Endodermal cell (in vitro differentiated cells): ENCODE measurements at regions not wholly inside any gene's neighbourhood (a gene's known extent, or its start where the extent isn't known, plus 50 kb on each side); places are given as distances from the start of the nearest gene placed in this dataset.

Experiments
- DNase-seq: peaks from one replicate; pipeline ENCODE4 v3.0.0-alpha.2; 2017
- H3K27ac ChIP-seq: 2 replicates; pipeline ENCODE4 v1.5.1; 2013; ENCODE audit warnings: mild to moderate bottlenecking, low read depth, low read length, moderate library complexity
- H3K27me3 ChIP-seq: 2 replicates; pipeline ENCODE4 v1.6.1; 2013; ENCODE audit warnings: mild to moderate bottlenecking, low read length, moderate library complexity; ENCODE audit not compliant: insufficient read depth, control insufficient read depth, poor library complexity, severe bottlenecking
- H3K36me3 ChIP-seq: 2 replicates; pipeline ENCODE4 v1.7.0; 2013; ENCODE audit warnings: mild to moderate bottlenecking, low read length, moderate library complexity; ENCODE audit not compliant: control insufficient read depth, insufficient read depth
- H3K4me1 ChIP-seq: one replicate; pipeline ENCODE4 v1.7.0; 2013; ENCODE audit warnings: low read length; ENCODE audit not compliant: control insufficient read depth, insufficient read depth
- H3K4me3 ChIP-seq: 2 replicates; pipeline ENCODE4 v1.5.1; 2013; ENCODE audit warnings: mild to moderate bottlenecking, low read length, moderate library complexity
- H3K9ac ChIP-seq: 2 replicates; pipeline ENCODE4 v1.6.1; 2013; ENCODE audit warnings: mild to moderate bottlenecking, low read length, moderate library complexity; ENCODE audit not compliant: poor library complexity, severe bottlenecking; ENCODE audit errors: extremely low read depth
- H3K9me3 ChIP-seq: 2 replicates; pipeline ENCODE4 v1.6.1; 2013; ENCODE audit warnings: mild to moderate bottlenecking, low read length, moderate library complexity; ENCODE audit not compliant: control insufficient read depth
- H3K27ac Mint-ChIP-seq: 2 replicates; pipeline ENCODE4 v1.8.0; 2020; ENCODE audit warnings: mixed read lengths
- H3K27me3 Mint-ChIP-seq: 2 replicates; pipeline ENCODE4 v1.8.0; 2021; ENCODE audit warnings: mild to moderate bottlenecking, mixed read lengths; ENCODE audit not compliant: insufficient read depth
- H3K36me3 Mint-ChIP-seq: 2 replicates; pipeline ENCODE4 v1.8.0; 2020; ENCODE audit warnings: low read depth, mixed read lengths
- H3K4me1 Mint-ChIP-seq: 2 replicates; pipeline ENCODE4 v1.8.0; 2020; ENCODE audit warnings: mixed read lengths
- H3K4me3 Mint-ChIP-seq: 2 replicates; pipeline ENCODE4 v1.8.0; 2020; ENCODE audit warnings: mild to moderate bottlenecking, moderate library complexity, mixed read lengths
- H3K9me3 Mint-ChIP-seq: 2 replicates; pipeline ENCODE4 v1.8.0; 2020; ENCODE audit warnings: mild to moderate bottlenecking, mixed read lengths
- WGBS, 2 experiments: methylation state at CpG; one replicate each; pipeline versions ENCODE4 v1.1.5 to v1.1.7; 2013; ENCODE audit warnings: missing lambda C conversion rate in 2 of 2, mixed read lengths in 1 of 2; ENCODE audit not compliant: insufficient coverage in 1 of 2, insufficient read length in 1 of 2; 5-methylcytosine and 5-hydroxymethylcytosine counted together
- TF ChIP-seq, protein P1 (sequence below): fragments of 200-600 bp; sonication (generic); conservative IDR thresholded peaks from 2 replicates; pipeline ENCODE4 v1.5.0; 2021; ENCODE audit warnings: antibody characterized with exemption, mild to moderate bottlenecking

DNA sequence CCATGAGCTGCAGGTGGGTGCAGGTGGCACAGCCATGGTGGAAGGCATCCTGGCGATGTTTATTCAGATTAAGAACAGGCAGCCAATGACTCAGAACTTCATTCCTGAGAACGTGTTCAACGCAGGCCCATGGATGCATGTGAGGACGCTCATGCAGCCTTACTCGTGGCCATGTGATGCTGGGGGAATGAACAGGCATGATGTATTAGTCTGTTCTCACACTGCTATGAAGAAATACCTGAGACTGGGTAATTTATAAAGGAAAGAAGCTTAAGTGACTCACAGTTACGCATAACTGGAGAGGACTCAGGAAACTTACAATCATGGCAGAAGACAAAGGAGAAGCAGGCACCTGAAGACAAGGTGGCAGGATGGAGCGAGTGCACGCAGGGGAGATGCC is 146.6 kb downstream of the RNASET2 start:
- TF ChIP-seq, protein P1, sequence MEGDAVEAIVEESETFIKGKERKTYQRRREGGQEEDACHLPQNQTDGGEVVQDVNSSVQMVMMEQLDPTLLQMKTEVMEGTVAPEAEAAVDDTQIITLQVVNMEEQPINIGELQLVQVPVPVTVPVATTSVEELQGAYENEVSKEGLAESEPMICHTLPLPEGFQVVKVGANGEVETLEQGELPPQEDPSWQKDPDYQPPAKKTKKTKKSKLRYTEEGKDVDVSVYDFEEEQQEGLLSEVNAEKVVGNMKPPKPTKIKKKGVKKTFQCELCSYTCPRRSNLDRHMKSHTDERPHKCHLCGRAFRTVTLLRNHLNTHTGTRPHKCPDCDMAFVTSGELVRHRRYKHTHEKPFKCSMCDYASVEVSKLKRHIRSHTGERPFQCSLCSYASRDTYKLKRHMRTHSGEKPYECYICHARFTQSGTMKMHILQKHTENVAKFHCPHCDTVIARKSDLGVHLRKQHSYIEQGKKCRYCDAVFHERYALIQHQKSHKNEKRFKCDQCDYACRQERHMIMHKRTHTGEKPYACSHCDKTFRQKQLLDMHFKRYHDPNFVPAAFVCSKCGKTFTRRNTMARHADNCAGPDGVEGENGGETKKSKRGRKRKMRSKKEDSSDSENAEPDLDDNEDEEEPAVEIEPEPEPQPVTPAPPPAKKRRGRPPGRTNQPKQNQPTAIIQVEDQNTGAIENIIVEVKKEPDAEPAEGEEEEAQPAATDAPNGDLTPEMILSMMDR = no peak
- peaks cover 12% of the 10 kb centered on the region for H3K36me3 Mint-ChIP-seq
- Histone ChIP-seq H3K36me3 (no peaks in the 10 kb centered on the region), H3K27ac (no peak overlapping the region), H3K9ac (no peak overlapping the region), H3K4me3 (no peak overlapping the region), H3K27me3 (no peaks in the 10 kb centered on the region), H3K9me3 (peaks cover 21% of the 10 kb centered on the region), H3K4me1 (no peaks in the 10 kb centered on the region)
- no peaks in the 10 kb centered on the region for H3K27me3 Mint-ChIP-seq
- WGBS, 2 experiments = 84 to 85% methylated on average over 8 of the region's 8 CpGs
- peaks cover 29% of the 10 kb centered on the region for H3K9me3 Mint-ChIP-seq
- DNase-seq = no peak
- H3K4me1 Mint-ChIP-seq = no peaks in the 10 kb centered on the region
- H3K4me3 Mint-ChIP-seq = no peak overlapping the region
- H3K27ac Mint-ChIP-seq = no peak overlapping the region

DNA sequence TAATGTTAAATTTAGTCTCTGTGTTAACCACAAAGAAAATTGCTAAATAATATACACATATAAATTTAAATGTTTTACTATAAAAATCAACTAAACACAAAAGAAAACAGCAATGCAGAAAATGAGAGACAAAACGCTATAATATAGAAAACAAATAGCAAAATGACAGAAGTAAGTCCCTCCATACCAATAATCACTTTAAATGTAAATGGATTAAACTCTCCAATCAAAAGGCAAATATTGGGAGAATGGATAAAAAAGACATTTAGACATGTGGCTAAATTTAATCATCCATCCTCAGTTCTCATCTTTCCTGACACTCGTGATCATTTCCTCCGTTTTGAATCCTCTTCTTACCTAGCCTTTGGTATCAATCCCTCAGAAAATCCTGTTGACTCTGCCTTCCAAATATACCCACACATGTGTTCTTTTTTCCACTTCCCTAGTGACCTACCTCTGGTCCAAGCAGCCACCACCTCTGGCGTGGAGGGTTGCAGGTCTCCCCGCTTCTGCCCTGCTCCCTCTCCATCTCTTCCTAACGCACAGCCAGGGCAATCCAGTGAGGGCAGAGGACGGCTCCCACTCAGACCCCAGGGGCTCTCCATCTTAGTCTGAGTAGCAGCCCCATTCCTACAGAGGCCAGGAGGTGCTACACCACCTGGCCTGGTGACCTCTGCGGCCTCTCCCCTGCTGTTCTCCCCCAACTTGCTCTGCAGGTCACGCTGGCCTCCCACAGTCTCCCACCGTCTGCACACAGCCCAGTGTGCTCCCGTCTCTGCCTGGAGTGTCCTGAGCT is 149.2 kb downstream of the RNASET2 start:
- Histone ChIP-seq H3K9me3 (peaks cover 21% of the 10 kb centered on the region), H3K4me1 (no peaks in the 10 kb centered on the region), H3K4me3 (no peak overlapping the region), H3K9ac (no peak overlapping the region), H3K27me3 (no peaks in the 10 kb centered on the region), H3K36me3 (no peaks in the 10 kb centered on the region), H3K27ac (no peak overlapping the region)
- H3K4me3 Mint-ChIP-seq = no peak overlapping the region
- no peaks in the 10 kb centered on the region for H3K27me3 Mint-ChIP-seq
- H3K36me3 Mint-ChIP-seq = peaks cover 12% of the 10 kb centered on the region
- 87 to 89% methylated on average over 7 to 10 of the region's 11 CpGs for WGBS, 2 experiments
- DNase-seq = no peak
- H3K4me1 Mint-ChIP-seq = no peaks in the 10 kb centered on the region
- no peak overlapping the region for H3K27ac Mint-ChIP-seq
- peaks cover 29% of the 10 kb centered on the region for H3K9me3 Mint-ChIP-seq
- TF ChIP-seq, protein P1 = no peak

DNA sequence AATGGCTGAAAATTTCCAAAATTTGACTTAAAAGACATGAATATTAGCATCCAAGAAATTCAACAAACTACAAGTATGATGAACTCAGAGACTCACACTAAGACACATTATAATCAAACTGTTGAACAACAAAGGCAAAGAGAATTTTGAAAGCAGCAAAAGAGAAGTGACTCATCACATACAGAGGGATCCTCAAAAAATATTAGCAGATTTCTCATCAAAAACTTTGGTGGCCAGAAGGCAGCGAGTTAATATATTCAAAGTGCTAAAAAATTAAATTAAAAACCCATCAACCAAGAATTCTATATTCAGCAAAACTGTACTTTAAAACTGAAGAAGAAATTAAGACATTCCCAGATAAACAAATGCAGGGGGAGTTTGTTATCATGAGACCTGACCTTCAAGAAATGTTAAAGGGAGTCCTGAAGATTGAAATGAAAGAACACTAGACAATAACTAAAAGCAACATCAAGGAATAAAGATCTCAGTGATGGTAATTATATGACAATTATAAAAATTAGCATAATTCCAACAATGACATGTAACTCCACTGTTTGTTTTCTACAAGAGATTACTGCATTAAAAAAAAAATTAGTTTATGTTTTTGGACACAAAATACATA is 150.0 kb downstream of the RNASET2 start:
- no peak for DNase-seq
- no peaks in the 10 kb centered on the region for H3K4me1 Mint-ChIP-seq
- no peak overlapping the region for H3K4me3 Mint-ChIP-seq
- H3K36me3 Mint-ChIP-seq = peaks cover 12% of the 10 kb centered on the region
- H3K27ac Mint-ChIP-seq = no peak overlapping the region
- Histone ChIP-seq H3K27me3 (no peaks in the 10 kb centered on the region), H3K4me1 (no peaks in the 10 kb centered on the region), H3K9ac (no peak overlapping the region), H3K9me3 (peaks cover 21% of the 10 kb centered on the region), H3K36me3 (no peaks in the 10 kb centered on the region), H3K4me3 (no peak overlapping the region), H3K27ac (no peak overlapping the region)
- TF ChIP-seq, protein P1 = no peak
- H3K27me3 Mint-ChIP-seq = no peaks in the 10 kb centered on the region
- peaks cover 29% of the 10 kb centered on the region for H3K9me3 Mint-ChIP-seq
- 100% methylated on average over 1 of the region's 1 CpG; no CpG with 5 or more reads in 1 of the 2 experiments for WGBS, 2 experiments
